ENCODE measurements at regions not wholly inside any gene's neighbourhood (a gene's known extent, or its start where the extent isn't known, plus 50 kb on each side); places are given as distances from the start of the nearest gene placed in this dataset.

DNA sequence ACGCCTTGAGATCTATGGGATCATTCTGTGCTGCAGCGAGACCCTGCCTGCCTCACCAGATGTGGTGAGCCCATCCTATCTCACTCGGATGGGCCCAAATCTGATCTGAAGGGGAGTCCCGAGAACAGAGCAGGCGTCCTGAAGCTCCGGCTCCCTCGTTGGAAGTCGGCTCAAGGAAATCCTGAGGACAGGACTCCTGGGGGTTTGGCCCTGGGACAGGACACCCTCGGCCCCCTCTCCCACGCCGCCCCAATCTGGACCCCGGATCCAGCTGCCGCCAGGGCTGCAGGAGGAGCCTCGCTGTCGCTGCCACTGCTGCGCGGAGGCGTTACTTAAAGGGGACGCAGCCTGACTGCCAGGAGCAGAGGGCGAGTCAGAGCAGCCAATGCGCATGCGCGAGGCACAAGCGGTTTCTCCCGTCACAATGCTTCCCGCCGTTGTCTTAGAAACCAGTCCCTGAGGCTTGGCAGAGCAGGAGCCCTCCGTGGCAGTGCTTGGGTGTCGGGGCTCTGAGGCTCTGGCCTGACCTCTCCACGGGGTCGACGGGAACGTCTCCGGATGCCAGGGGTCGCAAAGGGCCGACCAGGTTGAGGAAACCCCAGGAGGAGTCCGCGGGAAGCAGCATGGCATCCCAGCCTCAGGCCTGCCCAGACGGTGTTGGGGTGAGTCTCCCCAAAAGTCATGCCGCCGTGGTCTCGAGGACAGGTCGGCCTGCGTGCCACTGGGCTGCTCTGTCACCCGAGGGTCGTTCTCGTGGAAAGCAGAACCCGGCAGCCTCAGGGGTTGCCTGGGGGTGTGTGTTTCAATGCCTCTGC, 1567.8 kb upstream of the DEFB115 start:
- Mint-ChIP-seq H3K4me1 (no peaks in the 10 kb centered on the region; the same call in 2 of the 3 replicates), H3K27ac (no peak overlapping the region), H3K27me3 (ENCODE audit: insufficient read depth, low read depth, poor library complexity) (peaks cover 1% of the 10 kb centered on the region), H3K36me3 (ENCODE audit: low read depth) (peaks cover 35% of the 10 kb centered on the region), H3K4me3 (no peak overlapping the region), H3K9me3 (peaks cover 89% of the 10 kb centered on the region)
- Histone ChIP-seq H3K9me2 (ENCODE audit: insufficient read depth) (no peaks in the 10 kb centered on the region), H3K27me3 (ENCODE audit: insufficient read depth) (no peaks in the 10 kb centered on the region), H3K36me3 (ENCODE audit: insufficient read depth) (no peaks in the 10 kb centered on the region; the same call in 1 of the 2 replicates), H3K27ac (ENCODE audit: low read depth) (no peak overlapping the region), H4K20me1 (replicated peaks; ENCODE audit: insufficient read depth) (no peaks in the 10 kb centered on the region), H3F3A (replicated peaks; ENCODE audit: low read depth) (no peaks in the 10 kb centered on the region), H3K4me1 (ENCODE audit: insufficient read depth) (no peaks in the 10 kb centered on the region), H3K4me3 (no peak overlapping the region), H3K4me2 (no peak overlapping the region), H2AFZ (no peak overlapping the region), H3K79me2 (replicated peaks; ENCODE audit: insufficient read depth) (no peaks in the 10 kb centered on the region)
- DNase-seq (ENCODE audit: low spot score) (no peak), ATAC-seq (no peak)
- TF ChIP-seq JUNB (IDR thresholded peaks at IDR 0.05; ENCODE audit: unreplicated experiment) = no peak
- TF ChIP-seq, protein P1, sequence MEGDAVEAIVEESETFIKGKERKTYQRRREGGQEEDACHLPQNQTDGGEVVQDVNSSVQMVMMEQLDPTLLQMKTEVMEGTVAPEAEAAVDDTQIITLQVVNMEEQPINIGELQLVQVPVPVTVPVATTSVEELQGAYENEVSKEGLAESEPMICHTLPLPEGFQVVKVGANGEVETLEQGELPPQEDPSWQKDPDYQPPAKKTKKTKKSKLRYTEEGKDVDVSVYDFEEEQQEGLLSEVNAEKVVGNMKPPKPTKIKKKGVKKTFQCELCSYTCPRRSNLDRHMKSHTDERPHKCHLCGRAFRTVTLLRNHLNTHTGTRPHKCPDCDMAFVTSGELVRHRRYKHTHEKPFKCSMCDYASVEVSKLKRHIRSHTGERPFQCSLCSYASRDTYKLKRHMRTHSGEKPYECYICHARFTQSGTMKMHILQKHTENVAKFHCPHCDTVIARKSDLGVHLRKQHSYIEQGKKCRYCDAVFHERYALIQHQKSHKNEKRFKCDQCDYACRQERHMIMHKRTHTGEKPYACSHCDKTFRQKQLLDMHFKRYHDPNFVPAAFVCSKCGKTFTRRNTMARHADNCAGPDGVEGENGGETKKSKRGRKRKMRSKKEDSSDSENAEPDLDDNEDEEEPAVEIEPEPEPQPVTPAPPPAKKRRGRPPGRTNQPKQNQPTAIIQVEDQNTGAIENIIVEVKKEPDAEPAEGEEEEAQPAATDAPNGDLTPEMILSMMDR (conservative IDR thresholded peaks at IDR 0.05; ENCODE audit: low read depth in 2 of 2) = no peak
- TF ChIP-seq, protein P2, sequence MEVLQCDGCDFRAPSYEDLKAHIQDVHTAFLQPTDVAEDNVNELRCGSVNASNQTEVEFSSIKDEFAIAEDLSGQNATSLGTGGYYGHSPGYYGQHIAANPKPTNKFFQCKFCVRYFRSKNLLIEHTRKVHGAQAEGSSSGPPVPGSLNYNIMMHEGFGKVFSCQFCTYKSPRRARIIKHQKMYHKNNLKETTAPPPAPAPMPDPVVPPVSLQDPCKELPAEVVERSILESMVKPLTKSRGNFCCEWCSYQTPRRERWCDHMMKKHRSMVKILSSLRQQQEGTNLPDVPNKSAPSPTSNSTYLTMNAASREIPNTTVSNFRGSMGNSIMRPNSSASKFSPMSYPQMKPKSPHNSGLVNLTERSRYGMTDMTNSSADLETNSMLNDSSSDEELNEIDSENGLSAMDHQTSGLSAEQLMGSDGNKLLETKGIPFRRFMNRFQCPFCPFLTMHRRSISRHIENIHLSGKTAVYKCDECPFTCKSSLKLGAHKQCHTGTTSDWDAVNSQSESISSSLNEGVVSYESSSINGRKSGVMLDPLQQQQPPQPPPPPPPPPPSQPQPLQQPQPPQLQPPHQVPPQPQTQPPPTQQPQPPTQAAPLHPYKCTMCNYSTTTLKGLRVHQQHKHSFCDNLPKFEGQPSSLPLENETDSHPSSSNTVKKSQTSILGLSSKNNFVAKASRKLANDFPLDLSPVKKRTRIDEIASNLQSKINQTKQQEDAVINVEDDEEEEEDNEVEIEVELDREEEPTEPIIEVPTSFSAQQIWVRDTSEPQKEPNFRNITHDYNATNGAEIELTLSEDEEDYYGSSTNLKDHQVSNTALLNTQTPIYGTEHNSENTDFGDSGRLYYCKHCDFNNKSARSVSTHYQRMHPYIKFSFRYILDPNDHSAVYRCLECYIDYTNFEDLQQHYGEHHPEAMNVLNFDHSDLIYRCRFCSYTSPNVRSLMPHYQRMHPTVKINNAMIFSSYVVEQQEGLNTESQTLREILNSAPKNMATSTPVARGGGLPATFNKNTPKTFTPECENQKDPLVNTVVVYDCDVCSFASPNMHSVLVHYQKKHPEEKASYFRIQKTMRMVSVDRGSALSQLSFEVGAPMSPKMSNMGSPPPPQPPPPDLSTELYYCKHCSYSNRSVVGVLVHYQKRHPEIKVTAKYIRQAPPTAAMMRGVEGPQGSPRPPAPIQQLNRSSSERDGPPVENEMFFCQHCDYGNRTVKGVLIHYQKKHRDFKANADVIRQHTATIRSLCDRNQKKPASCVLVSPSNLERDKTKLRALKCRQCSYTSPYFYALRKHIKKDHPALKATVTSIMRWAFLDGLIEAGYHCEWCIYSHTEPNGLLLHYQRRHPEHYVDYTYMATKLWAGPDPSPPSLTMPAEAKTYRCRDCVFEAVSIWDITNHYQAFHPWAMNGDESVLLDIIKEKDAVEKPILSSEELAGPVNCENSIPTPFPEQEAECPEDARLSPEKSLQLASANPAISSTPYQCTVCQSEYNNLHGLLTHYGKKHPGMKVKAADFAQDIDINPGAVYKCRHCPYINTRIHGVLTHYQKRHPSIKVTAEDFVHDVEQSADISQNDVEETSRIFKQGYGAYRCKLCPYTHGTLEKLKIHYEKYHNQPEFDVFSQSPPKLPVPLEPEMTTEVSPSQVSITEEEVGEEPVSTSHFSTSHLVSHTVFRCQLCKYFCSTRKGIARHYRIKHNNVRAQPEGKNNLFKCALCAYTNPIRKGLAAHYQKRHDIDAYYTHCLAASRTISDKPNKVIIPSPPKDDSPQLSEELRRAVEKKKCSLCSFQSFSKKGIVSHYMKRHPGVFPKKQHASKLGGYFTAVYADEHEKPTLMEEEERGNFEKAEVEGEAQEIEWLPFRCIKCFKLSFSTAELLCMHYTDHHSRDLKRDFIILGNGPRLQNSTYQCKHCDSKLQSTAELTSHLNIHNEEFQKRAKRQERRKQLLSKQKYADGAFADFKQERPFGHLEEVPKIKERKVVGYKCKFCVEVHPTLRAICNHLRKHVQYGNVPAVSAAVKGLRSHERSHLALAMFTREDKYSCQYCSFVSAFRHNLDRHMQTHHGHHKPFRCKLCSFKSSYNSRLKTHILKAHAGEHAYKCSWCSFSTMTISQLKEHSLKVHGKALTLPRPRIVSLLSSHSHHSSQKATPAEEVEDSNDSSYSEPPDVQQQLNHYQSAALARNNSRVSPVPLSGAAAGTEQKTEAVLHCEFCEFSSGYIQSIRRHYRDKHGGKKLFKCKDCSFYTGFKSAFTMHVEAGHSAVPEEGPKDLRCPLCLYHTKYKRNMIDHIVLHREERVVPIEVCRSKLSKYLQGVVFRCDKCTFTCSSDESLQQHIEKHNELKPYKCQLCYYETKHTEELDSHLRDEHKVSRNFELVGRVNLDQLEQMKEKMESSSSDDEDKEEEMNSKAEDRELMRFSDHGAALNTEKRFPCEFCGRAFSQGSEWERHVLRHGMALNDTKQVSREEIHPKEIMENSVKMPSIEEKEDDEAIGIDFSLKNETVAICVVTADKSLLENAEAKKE (CRISPR knock-in tag; IDR thresholded peaks at IDR 0.05) = no peak
- TF ChIP-seq, protein P3, sequence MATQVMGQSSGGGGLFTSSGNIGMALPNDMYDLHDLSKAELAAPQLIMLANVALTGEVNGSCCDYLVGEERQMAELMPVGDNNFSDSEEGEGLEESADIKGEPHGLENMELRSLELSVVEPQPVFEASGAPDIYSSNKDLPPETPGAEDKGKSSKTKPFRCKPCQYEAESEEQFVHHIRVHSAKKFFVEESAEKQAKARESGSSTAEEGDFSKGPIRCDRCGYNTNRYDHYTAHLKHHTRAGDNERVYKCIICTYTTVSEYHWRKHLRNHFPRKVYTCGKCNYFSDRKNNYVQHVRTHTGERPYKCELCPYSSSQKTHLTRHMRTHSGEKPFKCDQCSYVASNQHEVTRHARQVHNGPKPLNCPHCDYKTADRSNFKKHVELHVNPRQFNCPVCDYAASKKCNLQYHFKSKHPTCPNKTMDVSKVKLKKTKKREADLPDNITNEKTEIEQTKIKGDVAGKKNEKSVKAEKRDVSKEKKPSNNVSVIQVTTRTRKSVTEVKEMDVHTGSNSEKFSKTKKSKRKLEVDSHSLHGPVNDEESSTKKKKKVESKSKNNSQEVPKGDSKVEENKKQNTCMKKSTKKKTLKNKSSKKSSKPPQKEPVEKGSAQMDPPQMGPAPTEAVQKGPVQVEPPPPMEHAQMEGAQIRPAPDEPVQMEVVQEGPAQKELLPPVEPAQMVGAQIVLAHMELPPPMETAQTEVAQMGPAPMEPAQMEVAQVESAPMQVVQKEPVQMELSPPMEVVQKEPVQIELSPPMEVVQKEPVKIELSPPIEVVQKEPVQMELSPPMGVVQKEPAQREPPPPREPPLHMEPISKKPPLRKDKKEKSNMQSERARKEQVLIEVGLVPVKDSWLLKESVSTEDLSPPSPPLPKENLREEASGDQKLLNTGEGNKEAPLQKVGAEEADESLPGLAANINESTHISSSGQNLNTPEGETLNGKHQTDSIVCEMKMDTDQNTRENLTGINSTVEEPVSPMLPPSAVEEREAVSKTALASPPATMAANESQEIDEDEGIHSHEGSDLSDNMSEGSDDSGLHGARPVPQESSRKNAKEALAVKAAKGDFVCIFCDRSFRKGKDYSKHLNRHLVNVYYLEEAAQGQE (IDR thresholded peaks at IDR 0.05; ENCODE audit: unreplicated experiment) = no peak
- no peak for TF ChIP-seq ZNF331 (CRISPR knock-in tag; IDR thresholded peaks at IDR 0.05; ENCODE audit: low read depth)
- no peak for TF ChIP-seq STAT1 (IDR thresholded peaks at IDR 0.05; ENCODE audit: unreplicated experiment)
- TF ChIP-seq CREB1 (CRISPR knock-in tag; IDR thresholded peaks at IDR 0.05; ENCODE audit: low read depth) = no peak
- TF ChIP-seq POLR2AphosphoS5 (IDR thresholded peaks at IDR 0.05; ENCODE audit: low read depth) = no peak
- no peak for TF ChIP-seq EZH2 (IDR thresholded peaks at IDR 0.05; ENCODE audit: low read depth, unreplicated experiment)
- TF ChIP-seq EZH2phosphoT487 (IDR thresholded peaks at IDR 0.05; ENCODE audit: unreplicated experiment) = no peak
- TF ChIP-seq, protein P4, sequence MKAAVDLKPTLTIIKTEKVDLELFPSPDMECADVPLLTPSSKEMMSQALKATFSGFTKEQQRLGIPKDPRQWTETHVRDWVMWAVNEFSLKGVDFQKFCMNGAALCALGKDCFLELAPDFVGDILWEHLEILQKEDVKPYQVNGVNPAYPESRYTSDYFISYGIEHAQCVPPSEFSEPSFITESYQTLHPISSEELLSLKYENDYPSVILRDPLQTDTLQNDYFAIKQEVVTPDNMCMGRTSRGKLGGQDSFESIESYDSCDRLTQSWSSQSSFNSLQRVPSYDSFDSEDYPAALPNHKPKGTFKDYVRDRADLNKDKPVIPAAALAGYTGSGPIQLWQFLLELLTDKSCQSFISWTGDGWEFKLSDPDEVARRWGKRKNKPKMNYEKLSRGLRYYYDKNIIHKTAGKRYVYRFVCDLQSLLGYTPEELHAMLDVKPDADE (IDR thresholded peaks at IDR 0.05) = no peak
- TF ChIP-seq ZNF114 (CRISPR knock-in tag; IDR thresholded peaks at IDR 0.05) = no peak
- TF ChIP-seq NANOG (IDR thresholded peaks at IDR 0.05; ENCODE audit: borderline replicate concordance) = no peak

Data from GM23338 (cell line).